ENCODE measurements at regions not wholly inside any gene's neighbourhood (a gene's known extent, or its start where the extent isn't known, plus 50 kb on each side); places are given as distances from the start of the nearest gene placed in this dataset.

DNA sequence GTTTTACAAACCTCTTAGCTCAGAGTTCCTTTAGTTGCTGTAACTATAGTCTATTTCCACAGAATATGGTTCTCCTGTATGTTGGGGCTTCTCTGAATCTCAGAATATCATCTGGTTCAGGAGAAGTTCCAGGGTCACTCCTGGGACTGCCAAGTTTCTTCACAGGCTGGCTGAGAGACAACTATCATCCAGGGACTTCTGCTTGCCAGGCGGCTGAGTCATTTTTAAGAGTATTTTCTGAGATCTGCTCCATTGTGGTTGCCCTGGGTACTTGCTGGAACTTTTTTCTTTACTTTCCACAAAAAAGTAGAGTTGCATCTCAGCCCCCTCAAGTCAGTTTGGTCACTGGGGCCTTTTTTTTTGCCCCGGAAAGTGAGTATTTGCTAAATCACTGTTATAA is 566.5 kb downstream of the LRRC70 start:
- no peak overlapping the region for H3K4me3 ChIP-seq (ENCODE audit: low read length)
- DNase-seq (ENCODE audit: low read depth) = no peak
- TF ChIP-seq, protein P1, sequence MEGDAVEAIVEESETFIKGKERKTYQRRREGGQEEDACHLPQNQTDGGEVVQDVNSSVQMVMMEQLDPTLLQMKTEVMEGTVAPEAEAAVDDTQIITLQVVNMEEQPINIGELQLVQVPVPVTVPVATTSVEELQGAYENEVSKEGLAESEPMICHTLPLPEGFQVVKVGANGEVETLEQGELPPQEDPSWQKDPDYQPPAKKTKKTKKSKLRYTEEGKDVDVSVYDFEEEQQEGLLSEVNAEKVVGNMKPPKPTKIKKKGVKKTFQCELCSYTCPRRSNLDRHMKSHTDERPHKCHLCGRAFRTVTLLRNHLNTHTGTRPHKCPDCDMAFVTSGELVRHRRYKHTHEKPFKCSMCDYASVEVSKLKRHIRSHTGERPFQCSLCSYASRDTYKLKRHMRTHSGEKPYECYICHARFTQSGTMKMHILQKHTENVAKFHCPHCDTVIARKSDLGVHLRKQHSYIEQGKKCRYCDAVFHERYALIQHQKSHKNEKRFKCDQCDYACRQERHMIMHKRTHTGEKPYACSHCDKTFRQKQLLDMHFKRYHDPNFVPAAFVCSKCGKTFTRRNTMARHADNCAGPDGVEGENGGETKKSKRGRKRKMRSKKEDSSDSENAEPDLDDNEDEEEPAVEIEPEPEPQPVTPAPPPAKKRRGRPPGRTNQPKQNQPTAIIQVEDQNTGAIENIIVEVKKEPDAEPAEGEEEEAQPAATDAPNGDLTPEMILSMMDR (conservative IDR thresholded peaks at IDR 0.05; ENCODE audit: low read depth, low read length) = no peak

DNA sequence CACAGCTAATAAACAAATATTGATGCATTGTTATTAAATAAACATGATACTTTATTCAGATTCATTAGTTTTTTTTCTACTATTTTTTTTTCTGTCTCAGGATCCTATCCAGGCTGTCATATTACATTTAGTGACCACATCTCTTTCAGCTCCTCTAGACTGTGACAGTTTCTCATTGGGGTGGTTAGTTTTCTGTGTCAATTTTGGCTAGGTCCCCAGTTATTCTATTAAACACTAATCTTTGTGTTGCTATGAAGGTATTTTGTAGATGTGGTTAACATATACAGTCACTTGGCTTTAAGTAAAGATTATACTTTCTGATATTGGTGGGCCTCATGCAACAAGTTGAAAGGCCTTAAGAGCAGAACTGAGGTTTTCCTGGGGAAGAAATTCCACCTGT is 563.0 kb downstream of the LRRC70 start:
- TF ChIP-seq, protein P1 (conservative IDR thresholded peaks at IDR 0.05; ENCODE audit: low read depth, low read length) = no peak
- no peak overlapping the region for H3K4me3 ChIP-seq (ENCODE audit: low read length)
- no peak for DNase-seq (ENCODE audit: low read depth)

DNA sequence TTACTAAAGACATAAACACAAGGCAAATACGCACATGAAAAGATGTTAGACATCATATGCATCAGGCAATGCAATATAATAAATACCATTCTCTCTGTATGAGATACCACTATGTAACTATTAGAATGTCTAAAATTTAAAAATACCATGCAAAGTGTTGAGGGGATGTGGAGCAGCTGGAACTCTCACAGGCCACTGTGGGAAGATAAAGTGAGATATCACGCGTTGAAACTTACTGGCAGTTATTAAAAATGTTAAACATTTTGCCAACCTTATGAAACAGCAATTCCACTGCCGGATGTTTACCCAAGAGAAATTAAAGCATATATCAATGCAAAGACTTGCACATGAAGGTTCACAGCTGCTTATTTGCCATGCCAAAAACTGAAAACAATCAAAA is 556.7 kb downstream of the LRRC70 start:
- H3K4me3 ChIP-seq (ENCODE audit: low read length) = no peak overlapping the region
- no peak for DNase-seq (ENCODE audit: low read depth)
- TF ChIP-seq, protein P1 (conservative IDR thresholded peaks at IDR 0.05; ENCODE audit: low read depth, low read length) = no peak

DNA sequence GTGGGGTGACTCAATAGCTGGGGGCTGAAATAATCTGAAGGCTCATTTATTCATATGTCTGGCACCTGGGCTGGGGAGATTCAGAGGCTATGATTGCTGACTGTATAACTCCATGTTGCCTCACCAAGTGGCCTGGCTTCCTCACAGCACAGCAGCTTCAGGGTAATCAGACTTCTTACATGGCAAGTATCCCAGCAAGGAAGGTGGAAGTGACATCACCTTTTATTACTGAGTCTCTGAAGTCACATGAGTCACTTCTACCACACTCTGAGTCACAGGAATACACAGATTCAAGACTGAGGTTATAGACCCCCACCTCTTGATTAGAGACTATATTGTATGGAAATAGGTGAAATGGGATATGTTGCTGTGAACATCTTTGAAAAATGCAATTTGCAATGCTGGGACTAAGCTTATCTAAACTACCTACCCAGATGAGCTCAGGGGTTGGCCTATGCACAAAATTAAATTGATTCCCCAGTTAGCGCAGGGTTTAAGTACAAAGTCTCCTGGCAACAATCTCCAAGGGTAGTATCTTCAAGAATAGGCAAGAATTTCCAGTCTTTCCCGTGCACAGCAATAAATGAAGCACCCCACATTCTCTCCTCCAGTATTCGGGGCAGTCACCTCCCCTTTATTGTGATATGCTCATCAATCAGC is 553.1 kb downstream of the LRRC70 start:
- TF ChIP-seq, protein P1 (conservative IDR thresholded peaks at IDR 0.05; ENCODE audit: low read depth, low read length) = no peak
- H3K4me3 ChIP-seq (ENCODE audit: low read length) = no peak overlapping the region
- DNase-seq (ENCODE audit: low read depth) = no peak

DNA sequence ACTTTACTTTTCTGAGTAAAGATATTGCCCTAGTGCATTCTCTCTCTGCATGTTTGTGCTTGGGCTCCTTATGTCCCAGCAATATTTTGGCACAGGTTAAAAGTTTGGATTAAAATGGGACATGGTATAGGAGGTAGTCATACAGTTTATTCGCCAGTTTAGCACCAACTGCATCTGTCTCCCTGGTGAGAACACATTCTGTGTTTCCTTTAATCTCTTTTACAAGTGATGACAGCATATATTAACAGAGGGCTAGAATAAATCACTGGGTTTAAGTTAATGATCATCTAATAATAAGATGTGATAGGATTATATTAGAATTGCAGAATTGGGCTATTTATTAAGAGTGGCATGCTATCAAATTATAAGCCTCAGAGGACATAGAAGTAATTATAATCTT is 550.1 kb downstream of the LRRC70 start:
- TF ChIP-seq, protein P1 (conservative IDR thresholded peaks at IDR 0.05; ENCODE audit: low read depth, low read length) = no peak
- DNase-seq (ENCODE audit: low read depth) = no peak
- H3K4me3 ChIP-seq (ENCODE audit: low read length) = no peak overlapping the region

DNA sequence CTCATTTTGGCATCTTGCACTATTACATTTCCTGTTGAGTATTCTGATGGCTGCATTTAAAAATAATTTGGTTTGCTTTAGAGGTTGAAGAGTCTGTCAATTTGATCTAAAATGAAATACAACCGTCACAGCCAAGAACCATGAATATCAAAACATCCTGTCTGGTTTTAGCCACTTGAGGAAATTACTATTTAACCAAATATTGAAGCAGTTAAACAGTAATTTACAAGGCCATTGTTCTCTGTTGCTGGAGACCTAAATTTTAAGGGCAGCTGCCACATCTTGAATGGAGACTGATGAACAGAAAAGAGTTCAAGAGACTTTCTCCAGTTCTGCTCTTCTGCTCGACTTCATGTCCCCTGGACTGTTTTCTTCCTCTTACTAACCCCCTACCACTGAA is 549.4 kb downstream of the LRRC70 start:
- no peak for DNase-seq (ENCODE audit: low read depth)
- H3K4me3 ChIP-seq (ENCODE audit: low read length) = no peak overlapping the region
- TF ChIP-seq, protein P1 (conservative IDR thresholded peaks at IDR 0.05; ENCODE audit: low read depth, low read length) = no peak

DNA sequence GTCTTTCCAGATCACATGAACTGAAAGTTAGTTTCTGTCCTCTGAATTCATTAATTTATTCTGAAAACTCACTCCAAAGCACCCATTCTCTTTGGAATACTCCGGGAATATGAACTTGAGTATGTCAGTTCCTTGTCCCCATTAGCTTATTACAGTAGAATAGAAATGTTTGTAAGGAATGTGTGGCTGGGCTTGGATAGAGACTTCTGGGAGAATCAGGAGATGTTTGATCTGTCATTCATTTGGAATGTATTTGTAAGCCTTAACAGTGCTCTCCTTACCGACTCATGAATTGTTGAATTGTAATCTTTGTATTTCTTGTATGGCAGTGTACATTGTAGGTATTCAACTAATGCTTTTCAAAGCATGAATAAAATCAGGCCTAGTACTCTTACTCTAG is 548.4 kb downstream of the LRRC70 start:
- TF ChIP-seq, protein P1 (conservative IDR thresholded peaks at IDR 0.05; ENCODE audit: low read depth, low read length) = no peak
- no peak overlapping the region for H3K4me3 ChIP-seq (ENCODE audit: low read length)
- no peak for DNase-seq (ENCODE audit: low read depth)
